H9 (cell line): ENCODE measurements at regions not wholly inside any gene's neighbourhood (a gene's known extent, or its start where the extent isn't known, plus 50 kb on each side); places are given as distances from the start of the nearest gene placed in this dataset.

Experiments used
- DNase-seq: peaks from one replicate; pipeline ENCODE4 v3.0.0-alpha.2; 2017
- H2AFZ ChIP-seq: one replicate; pipeline ENCODE4 v1.6.1; 2013; ENCODE audit warnings: mild to moderate bottlenecking, low read length, control low read depth, moderate library complexity
- H2AK5ac ChIP-seq: 2 replicates; pipeline ENCODE4 v1.6.1; 2013; ENCODE audit warnings: low read length, control low read depth, mixed read lengths; ENCODE audit not compliant: insufficient read length
- H2BK120ac ChIP-seq: one replicate; pipeline ENCODE4 v1.6.1; 2013; ENCODE audit warnings: low read depth, mild to moderate bottlenecking, low read length, control low read depth, inconsistent platforms; ENCODE audit not compliant: poor library complexity, severe bottlenecking
- H2BK12ac ChIP-seq: 2 replicates; pipeline ENCODE4 v1.6.1; 2013; ENCODE audit warnings: low read length, control low read depth, mixed read lengths, low read depth; ENCODE audit not compliant: insufficient read length
- H2BK15ac ChIP-seq: 2 replicates; pipeline ENCODE4 v1.6.1; 2013; ENCODE audit warnings: low read depth, low read length, control low read depth
- H2BK20ac ChIP-seq: one replicate; pipeline ENCODE4 v1.6.1; 2013; ENCODE audit warnings: low read depth, mild to moderate bottlenecking, low read length, control low read depth, inconsistent platforms; ENCODE audit not compliant: poor library complexity, severe bottlenecking
- H2BK5ac ChIP-seq: 2 replicates; pipeline ENCODE4 v1.6.1; 2013; ENCODE audit warnings: low read length, control low read depth, mixed read lengths; ENCODE audit not compliant: insufficient read length
- H3K14ac ChIP-seq: 2 replicates; pipeline ENCODE4 v1.6.1; 2013; ENCODE audit warnings: low read length, control low read depth; ENCODE audit not compliant: insufficient read depth
- H3K18ac ChIP-seq: 2 replicates; pipeline ENCODE4 v1.6.1; 2013; ENCODE audit warnings: low read depth, mild to moderate bottlenecking, mixed read lengths, low read length, control low read depth; ENCODE audit not compliant: insufficient read length
- H3K23ac ChIP-seq: 2 replicates; pipeline ENCODE4 v1.6.1; 2013; ENCODE audit warnings: low read length, control low read depth, mixed read lengths, low read depth; ENCODE audit not compliant: insufficient read length
- H3K23me2 ChIP-seq: 2 replicates; pipeline ENCODE4 v1.6.1; 2013; ENCODE audit warnings: low read depth, mild to moderate bottlenecking, mixed read lengths, low read length, control low read depth; ENCODE audit not compliant: insufficient read length, poor library complexity, severe bottlenecking
- H3K27ac ChIP-seq: 2 replicates; pipeline ENCODE4 v1.5.1; 2013; ENCODE audit warnings: low read length, control low read depth, mixed read lengths, low read depth; ENCODE audit not compliant: insufficient read length
- H3K27me3 ChIP-seq: 2 replicates; pipeline ENCODE4 v1.6.1; 2013; ENCODE audit warnings: low read length, control low read depth, inconsistent platforms; ENCODE audit not compliant: insufficient read depth
- H3K4ac ChIP-seq: 2 replicates; pipeline ENCODE4 v1.6.1; 2013; ENCODE audit warnings: low read depth, mild to moderate bottlenecking, control low read depth, inconsistent platforms, low read length, moderate library complexity
- H3K4me1 ChIP-seq: 2 replicates; pipeline ENCODE4 v1.6.1; 2013; ENCODE audit warnings: low read length, control low read depth, inconsistent platforms; ENCODE audit not compliant: insufficient read depth
- H3K4me2 ChIP-seq: 2 replicates; pipeline ENCODE4 v1.6.1; 2013; ENCODE audit warnings: low read length, control low read depth, mixed read lengths; ENCODE audit not compliant: insufficient read length, insufficient read depth
- H3K56ac ChIP-seq: 2 replicates; pipeline ENCODE4 v1.6.1; 2013; ENCODE audit warnings: low read depth, mild to moderate bottlenecking, mixed read lengths, low read length, control low read depth; ENCODE audit not compliant: insufficient read length
- H3K79me1 ChIP-seq: 2 replicates; pipeline ENCODE4 v1.6.1; 2013; ENCODE audit warnings: low read depth, mild to moderate bottlenecking, moderate library complexity, low read length, control low read depth, inconsistent platforms; ENCODE audit not compliant: insufficient read depth, poor library complexity, severe bottlenecking
- H3K79me2 ChIP-seq: 2 replicates; pipeline ENCODE4 v1.6.1; 2013; ENCODE audit warnings: low read length, control low read depth, inconsistent platforms; ENCODE audit not compliant: insufficient read depth
- H3K9ac ChIP-seq: 2 replicates; pipeline ENCODE4 v1.6.1; 2013; ENCODE audit warnings: low read length, control low read depth, mixed read lengths; ENCODE audit not compliant: insufficient read length; ENCODE audit errors: extremely low read depth
- H3K9me3 ChIP-seq: one replicate; pipeline ENCODE4 v1.6.1; 2013; ENCODE audit warnings: low read depth, low read length, inconsistent platforms; ENCODE audit not compliant: control insufficient read depth
- H3T11ph ChIP-seq: one replicate; pipeline ENCODE4 v1.6.1; 2013; ENCODE audit warnings: mild to moderate bottlenecking, low read length, control low read depth, inconsistent platforms
- H4K20me1 ChIP-seq: one replicate; pipeline ENCODE4 v1.6.1; 2013; ENCODE audit not compliant: control insufficient read depth, insufficient read length, insufficient read depth
- H4K5ac ChIP-seq: 2 replicates; pipeline ENCODE4 v1.6.1; 2013; ENCODE audit warnings: low read depth, mild to moderate bottlenecking, mixed read lengths, low read length, control low read depth; ENCODE audit not compliant: insufficient read length
- H4K8ac ChIP-seq: replicated peaks from 2 replicates; pipeline ENCODE4 v1.6.1; 2013; ENCODE audit warnings: low read length, control low read depth, mixed read lengths, low read depth; ENCODE audit not compliant: insufficient read length
- H4K91ac ChIP-seq: 2 replicates; pipeline ENCODE4 v1.6.1; 2013; ENCODE audit warnings: low read depth, mild to moderate bottlenecking, moderate library complexity, mixed read lengths, low read length, control low read depth; ENCODE audit not compliant: insufficient read length
- H3K27ac Mint-ChIP-seq, 3 experiments: 2 replicates in 2 of 3; 3 replicates in 1 of 3; pipeline ENCODE4 v1.8.0; 2020 to 2021; ENCODE audit warnings: mixed read lengths in 3 of 3, mild to moderate bottlenecking in 1 of 3, moderate library complexity in 1 of 3
- H3K27me3 Mint-ChIP-seq: 2 replicates; pipeline ENCODE4 v1.8.0; 2021; ENCODE audit warnings: low read depth, mild to moderate bottlenecking, moderate library complexity, mixed read lengths
- H3K36me3 Mint-ChIP-seq, 3 experiments: 2 replicates in 2 of 3; 3 replicates in 1 of 3; pipeline ENCODE4 v1.8.0; 2020 to 2021; ENCODE audit warnings: low read depth in 3 of 3, mixed read lengths in 3 of 3; ENCODE audit not compliant: insufficient read depth in 1 of 3
- H3K4me1 Mint-ChIP-seq, 2 experiments: 2 replicates each; pipeline ENCODE4 v1.8.0; 2020; ENCODE audit warnings: mixed read lengths in 2 of 2
- H3K4me3 Mint-ChIP-seq, 2 experiments: 2 replicates in 1 of 2; 3 replicates in 1 of 2; pipeline ENCODE4 v1.8.0; 2020 to 2021; ENCODE audit warnings: mild to moderate bottlenecking in 2 of 2, mixed read lengths in 2 of 2, moderate library complexity in 1 of 2
- H3K9me3 Mint-ChIP-seq, 2 experiments: 2 replicates in 1 of 2; 3 replicates in 1 of 2; pipeline ENCODE4 v1.8.0; 2020; ENCODE audit warnings: mild to moderate bottlenecking in 2 of 2, mixed read lengths in 2 of 2, moderate library complexity in 1 of 2
- CTCF ChIP-seq: fragments of 200-600 bp; sonication (generic); conservative IDR thresholded peaks from 3 replicates; pipeline ENCODE4 v1.8.0; 2021; ENCODE audit warnings: antibody characterized with exemption, mild to moderate bottlenecking
- WGBS: extraction: QIAGEN DNeasy Blood & Tissue Kit; methylation state at CpG from one replicate; pipeline ENCODE4 v1.1.7; 2013; ENCODE audit warnings: missing lambda C conversion rate, low lambda C conversion rate, mixed read lengths; ENCODE audit not compliant: insufficient read length; ENCODE audit errors: extremely low coverage; 5-methylcytosine and 5-hydroxymethylcytosine counted together

DNA sequence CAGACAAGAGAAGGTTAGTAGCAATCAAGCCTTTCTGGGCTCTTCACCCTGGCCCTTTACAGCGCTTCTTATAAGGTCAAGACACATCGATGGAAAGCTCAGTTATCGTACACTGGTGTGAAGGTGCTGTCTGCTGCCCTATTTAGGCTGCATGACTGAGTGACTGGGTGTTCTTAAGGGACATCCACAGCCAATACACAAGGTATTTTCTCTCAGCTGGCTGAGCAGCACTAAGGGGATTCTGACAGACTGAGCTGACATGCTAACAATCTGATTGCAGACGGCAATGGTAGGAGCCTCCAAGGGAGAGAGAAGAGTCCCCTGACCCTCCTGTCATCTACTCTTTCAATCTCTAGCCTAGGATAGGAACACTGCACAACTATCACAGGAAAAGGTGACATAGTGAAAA, 577.9 kb downstream of the ISL1 start:
- Histone ChIP-seq H3K9ac (no peak overlapping the region), H2BK5ac (no peak overlapping the region), H3K27ac (no peak overlapping the region), H3K23ac (no peak overlapping the region), H2BK15ac (no peak overlapping the region), H2BK12ac (no peak overlapping the region), H3K4ac (no peak overlapping the region), H3K18ac (no peak overlapping the region), H3K79me1 (no peaks in the 10 kb centered on the region), H3K4me1 (no peaks in the 10 kb centered on the region), H3K79me2 (no peaks in the 10 kb centered on the region), H3K9me3 (no peaks in the 10 kb centered on the region), H3T11ph (no peak overlapping the region), H3K56ac (no peak overlapping the region), H2BK20ac (no peak overlapping the region), H3K4me2 (no peak overlapping the region), H2BK120ac (no peak overlapping the region), H4K20me1 (no peaks in the 10 kb centered on the region), H4K91ac (no peak overlapping the region), H3K23me2 (no peaks in the 10 kb centered on the region), H4K5ac (no peak overlapping the region), H2AFZ (no peak overlapping the region), H4K8ac (no peak overlapping the region), H2AK5ac (no peak overlapping the region), H3K14ac (no peak overlapping the region), H3K27me3 (no peaks in the 10 kb centered on the region)
- Mint-ChIP-seq H3K27ac (no peak overlapping the region), H3K4me3 (no peak overlapping the region), H3K36me3 (no peaks in the 10 kb centered on the region), H3K9me3 (0 out of 5 replicates have a peak, but pooled peaks cover 0 to under 1% of the 10 kb centered on the region in 2 experiments), H3K27me3 (no peaks in the 10 kb centered on the region), H3K4me1 (0 out of 4 replicates have a peak, but pooled peaks cover 0 to 2% of the 10 kb centered on the region in 2 experiments)
- WGBS = no CpG with 5 or more reads among the region's 4 CpGs
- TF ChIP-seq CTCF = no peak
- no peak for DNase-seq
